ENCODE measurements at regions not wholly inside any gene's neighbourhood (a gene's known extent, or its start where the extent isn't known, plus 50 kb on each side); places are given as distances from the start of the nearest gene placed in this dataset.
"Not testable (repeated sequence)": the region's sequence is repeated elsewhere in the genome, so short reads cannot be mapped to it uniquely, and the experiment has no call there.

DNA sequence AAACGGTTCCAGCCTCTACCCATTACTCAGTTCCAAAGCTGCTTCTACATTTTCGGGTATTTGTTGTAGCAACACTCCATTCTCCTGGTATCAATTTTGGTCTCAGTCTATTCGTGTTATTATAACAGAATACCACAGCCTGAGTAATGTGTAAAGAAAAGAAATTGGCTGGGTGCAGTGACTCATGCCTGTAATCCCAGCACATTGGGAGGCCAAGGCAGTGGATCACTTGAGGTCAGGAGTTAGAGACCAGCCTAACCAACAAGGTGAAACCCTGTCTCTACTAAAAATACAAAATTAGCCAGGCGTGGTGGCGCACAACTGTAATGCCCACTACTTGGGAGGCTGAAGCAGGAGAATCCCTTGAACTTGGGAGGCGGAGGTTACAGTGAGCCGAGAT is 213.9 kb downstream of the SPATA31A6 start:
- not testable (repeated sequence) for H3K9me3 ChIP-seq (ENCODE audit: low read length)

DNA sequence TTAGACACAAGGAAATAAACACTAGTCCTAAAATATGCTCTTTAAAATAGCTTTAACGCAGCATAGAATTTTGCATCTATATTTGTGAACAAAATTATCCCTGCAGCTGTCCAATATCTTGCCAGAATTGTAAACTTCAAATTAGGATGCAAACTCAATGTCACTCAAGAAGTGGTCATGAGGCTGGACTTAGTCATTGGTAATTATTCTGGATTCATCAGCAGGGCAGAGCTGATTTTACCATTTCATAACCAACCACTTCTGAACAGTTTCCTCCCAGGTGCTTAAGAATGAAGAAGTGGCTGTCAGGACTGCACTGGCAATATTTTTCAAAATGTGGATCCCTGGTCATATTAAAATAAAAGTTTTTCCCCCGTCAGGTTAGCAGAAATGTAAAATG is 219.5 kb downstream of the SPATA31A6 start:
- not testable (repeated sequence) for H3K27me3 ChIP-seq (ENCODE audit: insufficient read depth, low read length); H3K4me1 ChIP-seq (ENCODE audit: insufficient read depth, low read length); H3K4me3 ChIP-seq (ENCODE audit: low read length); H3K36me3 ChIP-seq (ENCODE audit: insufficient read depth, low read length); H2AFZ ChIP-seq (ENCODE audit: low read depth, low read length); H3K9me3 ChIP-seq (ENCODE audit: low read length)

More for the DNA sequence above, 213.9 kb downstream of the SPATA31A6 start:
- H3K36me3 ChIP-seq (ENCODE audit: insufficient read depth, low read length); H3K4me3 ChIP-seq (ENCODE audit: low read length); H3K4me1 ChIP-seq (ENCODE audit: insufficient read depth, low read length); H2AFZ ChIP-seq (ENCODE audit: low read depth, low read length); H3K27me3 ChIP-seq (ENCODE audit: insufficient read depth, low read length): not testable (repeated sequence)

DNA sequence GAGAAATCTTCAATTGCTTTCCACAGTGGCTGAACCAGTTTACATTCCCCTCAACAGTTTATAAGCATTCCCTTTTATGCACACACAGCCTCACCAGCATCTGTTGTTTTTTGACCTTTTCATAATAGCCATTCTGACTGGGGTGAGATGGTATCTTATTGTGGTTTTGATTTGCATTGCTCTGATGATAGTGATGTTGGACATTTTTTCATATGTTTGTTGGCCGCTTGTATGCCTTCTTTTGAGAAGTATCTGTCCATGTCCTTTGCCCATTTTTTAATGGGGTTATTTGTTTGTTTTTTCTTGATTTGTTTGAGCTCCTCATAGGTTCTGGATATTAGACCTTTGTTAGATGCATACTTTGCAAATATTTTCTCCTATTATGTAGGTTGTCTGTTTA is 226.1 kb downstream of the SPATA31A6 start:
- H3K27me3 ChIP-seq (ENCODE audit: insufficient read depth, low read length); H3K9me3 ChIP-seq (ENCODE audit: low read length); H3K4me3 ChIP-seq (ENCODE audit: low read length); H3K36me3 ChIP-seq (ENCODE audit: insufficient read depth, low read length); H2AFZ ChIP-seq (ENCODE audit: low read depth, low read length); H3K4me1 ChIP-seq (ENCODE audit: insufficient read depth, low read length): not testable (repeated sequence)

DNA sequence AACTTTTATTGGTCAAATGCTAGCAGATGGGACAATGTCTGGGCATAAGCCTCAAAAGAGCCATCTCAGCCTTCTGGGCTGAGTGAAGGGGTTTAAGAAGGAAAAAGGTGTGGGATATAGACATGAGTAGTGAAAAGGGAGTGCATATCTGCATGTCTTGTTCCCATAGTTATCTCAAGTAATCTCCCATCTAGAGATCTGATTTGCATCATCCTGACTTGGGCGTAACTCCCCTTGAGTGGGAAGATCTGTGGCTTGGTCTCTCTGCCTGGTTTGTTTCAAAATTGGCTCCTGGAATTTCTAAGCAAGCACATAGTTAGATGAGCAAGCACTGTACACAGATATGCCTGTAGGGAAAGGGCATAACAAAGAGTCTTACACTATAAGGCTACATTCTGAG is 228.9 kb downstream of the SPATA31A6 start:
- not testable (repeated sequence) for H3K9me3 ChIP-seq (ENCODE audit: low read length); H3K36me3 ChIP-seq (ENCODE audit: insufficient read depth, low read length); H2AFZ ChIP-seq (ENCODE audit: low read depth, low read length); H3K4me3 ChIP-seq (ENCODE audit: low read length); H3K4me1 ChIP-seq (ENCODE audit: insufficient read depth, low read length); H3K27me3 ChIP-seq (ENCODE audit: insufficient read depth, low read length)

DNA sequence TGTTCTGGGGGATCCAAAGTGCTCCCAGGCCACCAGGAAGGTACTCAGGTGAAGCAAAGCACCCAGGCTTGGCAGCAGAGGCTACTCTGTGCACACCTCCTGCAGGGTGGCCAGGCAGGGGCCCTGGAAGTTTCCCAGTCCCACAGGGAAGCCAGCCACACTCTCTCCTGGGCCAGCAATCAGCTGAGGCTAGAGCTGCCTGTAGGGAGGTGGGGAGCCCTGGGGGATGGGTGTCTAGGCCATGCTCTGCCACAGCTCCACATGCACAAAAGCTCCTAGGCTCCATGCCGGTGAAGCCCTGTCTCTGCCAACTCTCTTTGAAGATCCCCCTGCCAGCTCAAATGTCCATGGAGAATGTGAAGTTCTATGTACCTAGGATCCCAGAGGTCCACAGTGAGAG is 231.4 kb downstream of the SPATA31A6 start:
- H3K27me3 ChIP-seq (ENCODE audit: insufficient read depth, low read length); H3K4me1 ChIP-seq (ENCODE audit: insufficient read depth, low read length); H3K4me3 ChIP-seq (ENCODE audit: low read length): not testable (repeated sequence)

DNA sequence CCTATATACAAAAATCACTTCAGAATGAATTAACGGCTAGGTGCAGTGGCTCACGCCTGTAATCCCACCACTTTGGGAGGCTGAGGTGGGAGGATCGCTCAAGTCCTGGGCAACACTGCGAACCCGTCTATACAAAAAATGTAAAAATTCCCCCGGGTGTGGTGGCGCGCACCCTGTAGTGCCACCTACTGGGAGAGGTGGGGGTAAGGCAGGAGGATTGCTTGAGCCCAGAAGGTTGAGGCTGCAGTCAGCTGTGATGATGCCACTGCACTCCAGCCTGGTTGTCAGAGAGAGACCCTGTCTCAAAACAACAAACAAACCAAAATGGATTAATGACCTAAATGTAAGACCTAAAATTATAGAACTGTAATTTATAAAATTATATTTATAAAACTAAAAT is 236.2 kb downstream of the SPATA31A6 start:
- H3K9me3 ChIP-seq (ENCODE audit: low read length); H3K4me3 ChIP-seq (ENCODE audit: low read length); H3K27me3 ChIP-seq (ENCODE audit: insufficient read depth, low read length); H3K36me3 ChIP-seq (ENCODE audit: insufficient read depth, low read length); H3K4me1 ChIP-seq (ENCODE audit: insufficient read depth, low read length); H2AFZ ChIP-seq (ENCODE audit: low read depth, low read length): not testable (repeated sequence)

More for the DNA sequence above, 231.4 kb downstream of the SPATA31A6 start:
- H2AFZ ChIP-seq (ENCODE audit: low read depth, low read length); H3K36me3 ChIP-seq (ENCODE audit: insufficient read depth, low read length); H3K9me3 ChIP-seq (ENCODE audit: low read length): not testable (repeated sequence)

DNA sequence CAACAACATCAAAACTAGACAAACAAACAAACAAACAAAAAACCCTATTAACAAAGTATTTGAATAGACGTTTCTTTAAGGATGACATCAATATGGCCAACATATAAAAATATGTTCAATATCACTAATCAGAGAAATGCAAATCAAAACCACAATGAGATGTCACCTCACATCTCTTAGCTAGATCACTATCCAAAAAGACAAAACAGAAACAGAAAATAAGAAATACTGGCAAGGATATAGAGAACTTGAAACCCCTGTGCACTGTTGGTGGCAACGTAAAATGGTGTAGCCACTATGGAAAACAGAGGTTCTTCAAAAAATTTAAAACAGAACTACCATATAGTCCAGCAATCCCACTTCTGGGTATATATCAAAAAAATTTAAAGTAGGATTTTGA is 236.9 kb downstream of the SPATA31A6 start:
- not testable (repeated sequence) for H3K27me3 ChIP-seq (ENCODE audit: insufficient read depth, low read length)

DNA sequence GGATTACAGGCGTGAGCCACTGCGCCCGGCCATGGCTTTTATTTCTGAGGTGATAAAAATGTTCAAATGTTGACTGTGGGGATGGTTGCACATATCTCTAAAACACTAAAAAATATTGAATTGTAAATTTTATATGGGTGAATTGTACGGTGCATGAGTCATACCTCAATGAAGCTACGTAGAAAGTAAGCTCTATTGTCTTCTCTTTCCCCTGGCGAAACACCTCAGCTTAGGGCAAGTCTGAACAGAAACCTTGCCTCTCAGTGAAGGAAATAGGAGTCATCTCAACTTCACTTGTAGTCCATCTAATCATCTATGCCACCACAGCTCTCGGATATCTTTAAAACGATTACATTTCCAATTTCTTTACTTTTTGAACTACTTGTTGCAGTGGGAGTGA is 238.2 kb downstream of the SPATA31A6 start:
- H3K27me3 ChIP-seq (ENCODE audit: insufficient read depth, low read length); H3K4me1 ChIP-seq (ENCODE audit: insufficient read depth, low read length); H3K9me3 ChIP-seq (ENCODE audit: low read length); H2AFZ ChIP-seq (ENCODE audit: low read depth, low read length); H3K4me3 ChIP-seq (ENCODE audit: low read length); H3K36me3 ChIP-seq (ENCODE audit: insufficient read depth, low read length): not testable (repeated sequence)

More for the DNA sequence above, 236.9 kb downstream of the SPATA31A6 start:
- not testable (repeated sequence) for H3K4me1 ChIP-seq (ENCODE audit: insufficient read depth, low read length); H2AFZ ChIP-seq (ENCODE audit: low read depth, low read length); H3K9me3 ChIP-seq (ENCODE audit: low read length); H3K36me3 ChIP-seq (ENCODE audit: insufficient read depth, low read length); H3K4me3 ChIP-seq (ENCODE audit: low read length)

DNA sequence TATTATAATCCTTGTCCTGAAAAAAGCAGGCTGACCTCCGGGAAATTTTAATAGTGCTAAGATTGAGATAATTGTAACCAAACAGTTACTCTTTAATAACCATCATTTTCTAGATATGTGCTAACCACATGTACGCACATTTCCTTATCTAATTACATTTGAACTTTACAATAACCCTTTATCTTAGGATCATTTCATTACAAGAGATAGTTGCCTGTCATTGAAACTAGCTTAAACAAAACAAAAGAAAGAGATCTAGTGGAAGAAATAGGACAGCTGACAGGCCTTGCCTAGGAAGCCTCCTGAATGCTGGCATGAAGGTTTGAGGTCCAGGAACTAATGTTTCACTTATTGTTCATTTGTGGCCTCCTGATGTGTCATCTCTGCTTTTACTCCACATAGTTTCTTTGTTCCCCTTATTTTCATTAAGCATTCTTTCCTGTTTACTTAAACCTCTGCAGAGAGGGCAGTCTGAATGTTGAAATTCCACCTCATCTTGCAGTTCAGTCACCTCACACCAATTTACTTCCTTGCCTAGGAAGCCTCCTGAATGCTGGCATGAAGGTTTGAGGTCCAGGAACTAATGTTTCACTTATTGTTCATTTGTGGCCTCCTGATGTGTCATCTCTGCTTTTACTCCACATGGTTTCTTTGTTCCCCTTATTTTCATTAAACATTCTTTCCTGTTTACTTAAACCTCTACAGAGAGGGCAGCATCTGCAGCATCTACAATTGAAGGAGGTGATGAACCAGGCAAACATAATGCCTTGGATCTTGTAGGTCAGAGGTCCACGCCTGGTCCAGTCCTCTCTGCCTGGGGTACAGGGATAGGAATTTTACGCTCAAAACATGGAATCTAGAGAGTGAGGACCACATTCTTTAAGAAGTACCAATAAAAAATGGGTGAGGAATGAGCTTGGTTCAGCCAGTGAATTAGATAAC is 247.5 kb downstream of the SPATA31A6 start:
- H3K27me3 ChIP-seq (ENCODE audit: insufficient read depth, low read length); H3K4me3 ChIP-seq (ENCODE audit: low read length); H3K4me1 ChIP-seq (ENCODE audit: insufficient read depth, low read length); H3K9me3 ChIP-seq (ENCODE audit: low read length); H3K36me3 ChIP-seq (ENCODE audit: insufficient read depth, low read length); H2AFZ ChIP-seq (ENCODE audit: low read depth, low read length): not testable (repeated sequence)

DNA sequence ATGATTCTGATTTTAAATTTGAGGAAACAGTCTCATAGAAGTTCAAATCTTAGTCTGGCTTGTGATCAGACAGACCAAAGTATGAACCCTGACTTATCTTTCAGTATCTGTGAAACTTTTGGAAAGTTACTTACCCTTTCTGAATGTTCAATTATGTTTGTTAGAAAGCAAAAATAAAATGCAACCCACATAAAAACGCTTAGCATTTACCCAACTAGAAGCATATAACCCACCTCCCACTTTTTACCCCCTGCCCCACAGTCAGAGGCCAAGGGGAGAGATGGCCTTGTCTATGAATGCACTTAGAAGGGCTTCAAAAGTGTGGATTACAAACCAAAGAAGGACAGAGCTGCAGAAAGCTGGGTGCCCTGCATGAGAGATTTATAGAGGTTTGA is 248.2 kb downstream of the SPATA31A6 start:
- not testable (repeated sequence) for H3K36me3 ChIP-seq (ENCODE audit: insufficient read depth, low read length); H3K4me1 ChIP-seq (ENCODE audit: insufficient read depth, low read length); H3K9me3 ChIP-seq (ENCODE audit: low read length); H3K4me3 ChIP-seq (ENCODE audit: low read length); H3K27me3 ChIP-seq (ENCODE audit: insufficient read depth, low read length); H2AFZ ChIP-seq (ENCODE audit: low read depth, low read length)

DNA sequence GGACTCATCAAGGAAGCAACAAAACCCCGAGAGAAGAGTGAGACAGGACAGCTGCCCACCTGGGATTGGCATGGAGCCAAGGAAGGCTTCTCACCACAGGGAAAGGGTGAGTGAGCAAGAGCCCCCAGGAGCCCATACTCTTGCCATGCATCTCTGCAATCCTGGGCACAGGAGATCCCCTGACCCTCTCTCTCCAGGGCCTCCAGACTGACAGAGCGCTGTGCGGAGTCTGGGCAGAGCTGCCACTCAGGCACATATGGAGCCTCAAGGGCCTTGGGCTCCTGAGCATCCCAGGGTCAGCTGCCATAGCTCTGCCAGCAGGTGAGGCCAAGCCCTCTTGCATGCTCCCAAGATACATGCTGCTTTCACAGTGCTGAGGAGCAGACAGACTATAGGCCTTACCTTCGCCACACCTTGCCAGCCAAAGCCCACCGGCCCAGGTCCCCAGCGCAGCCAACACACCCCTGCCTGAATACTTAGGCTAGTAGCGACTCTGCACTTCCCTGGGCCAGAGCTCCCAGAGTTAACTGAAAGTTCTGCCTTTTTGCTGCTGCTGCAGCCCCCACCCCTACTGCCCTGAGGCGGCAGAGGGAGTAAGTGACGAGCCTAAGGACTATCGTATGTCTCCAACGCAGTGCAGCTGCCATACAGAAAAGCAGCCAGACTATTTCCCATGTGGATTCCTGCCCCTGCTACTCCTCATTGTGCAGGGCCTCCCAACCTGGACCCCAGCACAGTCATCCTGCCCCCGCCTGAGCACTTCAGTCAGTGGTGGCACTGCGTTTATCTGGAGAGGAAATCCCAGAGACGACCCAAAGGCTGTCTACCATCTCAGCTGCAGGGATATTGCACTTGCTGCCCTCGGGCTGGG is 251.6 kb downstream of the SPATA31A6 start:
- H3K36me3 ChIP-seq (ENCODE audit: insufficient read depth, low read length); H3K9me3 ChIP-seq (ENCODE audit: low read length); H3K27me3 ChIP-seq (ENCODE audit: insufficient read depth, low read length); H3K4me1 ChIP-seq (ENCODE audit: insufficient read depth, low read length); H2AFZ ChIP-seq (ENCODE audit: low read depth, low read length); H3K4me3 ChIP-seq (ENCODE audit: low read length): not testable (repeated sequence)

DNA sequence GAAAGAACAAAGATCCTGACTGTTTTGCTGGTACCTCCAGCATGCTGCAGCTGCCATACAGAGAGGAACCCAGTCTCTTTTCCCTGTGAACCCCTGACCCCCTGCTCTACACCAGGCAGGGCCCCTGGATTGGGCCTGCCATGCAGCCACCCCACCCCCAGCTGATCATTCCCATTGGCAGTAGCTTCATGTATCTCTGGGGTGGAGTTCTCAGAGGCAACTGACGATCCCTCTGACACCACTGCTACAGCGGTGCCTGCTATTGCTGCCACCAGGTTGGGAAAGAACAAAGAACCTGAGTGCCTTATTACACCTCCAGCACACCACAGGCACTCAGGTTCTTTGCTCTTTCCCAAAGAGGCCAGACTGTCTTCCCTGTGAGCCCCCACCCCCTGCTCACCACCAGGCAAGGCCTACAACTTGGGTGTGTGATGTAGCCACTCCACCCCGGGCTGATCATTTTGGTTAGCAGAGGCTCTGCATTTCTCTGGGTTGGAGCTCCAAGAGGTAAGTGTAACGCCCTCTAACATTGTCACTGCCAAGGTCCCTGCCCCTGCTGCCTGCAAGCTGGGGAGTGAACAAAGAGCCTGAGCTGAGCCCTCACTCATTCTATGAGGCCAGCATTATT is 252.4 kb downstream of the SPATA31A6 start:
- H3K4me3 ChIP-seq (ENCODE audit: low read length); H3K4me1 ChIP-seq (ENCODE audit: insufficient read depth, low read length); H3K27me3 ChIP-seq (ENCODE audit: insufficient read depth, low read length); H2AFZ ChIP-seq (ENCODE audit: low read depth, low read length); H3K9me3 ChIP-seq (ENCODE audit: low read length); H3K36me3 ChIP-seq (ENCODE audit: insufficient read depth, low read length): not testable (repeated sequence)

DNA sequence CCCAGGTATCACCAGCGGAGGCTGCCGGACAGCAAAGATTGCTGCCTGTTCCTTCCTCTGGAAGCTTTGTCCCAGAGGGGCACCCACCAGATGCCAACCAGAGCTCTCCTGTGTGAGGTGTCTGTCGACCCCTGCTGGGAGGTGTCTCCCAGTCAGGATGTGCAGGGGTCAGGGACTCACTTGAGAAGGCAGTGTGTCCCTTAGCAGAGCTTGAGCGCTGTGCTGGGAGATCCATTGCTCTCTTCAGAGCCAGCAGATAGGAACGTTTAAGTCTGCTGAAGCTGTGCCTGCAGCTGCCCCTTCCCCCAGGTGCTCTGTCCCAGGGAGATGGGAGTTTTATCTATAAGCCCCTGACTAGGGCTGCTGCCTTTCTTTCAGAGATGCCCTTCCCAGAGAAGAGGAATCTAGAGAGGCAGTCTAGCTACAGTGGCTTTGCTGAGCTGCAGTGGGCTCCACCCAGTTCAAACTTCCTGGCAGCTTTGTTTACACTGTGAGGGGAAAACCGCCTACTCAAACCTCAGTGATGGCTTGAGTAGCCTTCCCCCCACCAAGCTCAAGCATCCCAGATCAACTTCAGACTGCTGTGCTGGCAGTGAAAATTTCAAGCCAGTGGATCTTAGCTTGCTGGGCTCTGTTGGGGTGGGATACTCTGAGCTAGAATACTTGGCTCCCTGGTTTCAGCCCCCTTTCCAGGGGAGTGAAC is 253.7 kb downstream of the SPATA31A6 start:
- H2AFZ ChIP-seq (ENCODE audit: low read depth, low read length); H3K9me3 ChIP-seq (ENCODE audit: low read length); H3K4me1 ChIP-seq (ENCODE audit: insufficient read depth, low read length); H3K4me3 ChIP-seq (ENCODE audit: low read length); H3K36me3 ChIP-seq (ENCODE audit: insufficient read depth, low read length); H3K27me3 ChIP-seq (ENCODE audit: insufficient read depth, low read length): not testable (repeated sequence)

Data from neuron (in vitro differentiated cells).